ENCODE measurements at regions not wholly inside any gene's neighbourhood (a gene's known extent, or its start where the extent isn't known, plus 50 kb on each side); places are given as distances from the start of the nearest gene placed in this dataset.

- no peak overlapping the region for H4K5ac ChIP-seq (ENCODE audit: low read depth, low read length)
- H4K8ac ChIP-seq (ENCODE audit: low read depth in 2 of 2, low read length in 2 of 2), result no peak overlapping the region
- H4K20me1 ChIP-seq (ENCODE audit: insufficient read depth, low read length), result no peaks in the 10 kb centered on the region
- H2BK20ac ChIP-seq (ENCODE audit: low read depth, low read length), result no peak overlapping the region
- DNase-seq (no peak), ATAC-seq (ENCODE audit: low read depth) (no peak)
- CTCF ChIA-PET, result no interaction called here
- no peaks in the 10 kb centered on the region for H3K79me1 ChIP-seq (ENCODE audit: low read depth in 1 of 2, low read length in 2 of 2)
- no peak overlapping the region for H2AK5ac ChIP-seq (ENCODE audit: low read depth, low read length)
- no peak overlapping the region for H3K4ac ChIP-seq (ENCODE audit: low read depth, low read length)
- H3K18ac ChIP-seq (ENCODE audit: low read depth, low read length), result no peak overlapping the region
- POLR2A ChIA-PET (ENCODE audit: unreplicated experiment), result no interaction called here
- H3K14ac ChIP-seq (replicated peaks; ENCODE audit: low read depth, low read length), result no peak overlapping the region
- H3K4me2 ChIP-seq (ENCODE audit: low read depth, low read length), result no peak overlapping the region
- H2AFZ ChIP-seq (replicated peaks; ENCODE audit: low read length, poor library complexity), result no peak overlapping the region
- H2BK15ac ChIP-seq (ENCODE audit: low read depth, low read length), result no peak overlapping the region
- no TSS peak for BruUV-seq (replicated peaks)
- H3K4me1 ChIP-seq (ENCODE audit: control insufficient read depth, insufficient read depth, low read length), result no peaks in the 10 kb centered on the region
- no peak overlapping the region for H2BK120ac ChIP-seq (ENCODE audit: low read depth, low read length)
- dilution Hi-C loops (cut with HindIII; ENCODE audit: low sequenced_read_pairs, unreplicated experiment) (no loop called here), intact Hi-C loops (cut with micrococcal nuclease) (no loop called here), in situ Hi-C loops (cut with MboI; ENCODE audit: low sequenced_read_pairs) (no loop called here)
- no peaks in the 10 kb centered on the region for H3K9me1 ChIP-seq (ENCODE audit: insufficient read depth, low read length)
- H3K9me3 ChIP-seq (ENCODE audit: control insufficient read depth, insufficient read depth, low read length), result no peaks in the 10 kb centered on the region
- H3K23ac ChIP-seq (ENCODE audit: low read depth, low read length), result no peak overlapping the region
- no peak overlapping the region for H3K56ac ChIP-seq (ENCODE audit: extremely low read depth, insufficient read depth, low read length)
- no peaks in the 10 kb centered on the region for H3K36me3 ChIP-seq (ENCODE audit: control insufficient read depth, insufficient read depth, low read length)
- no CpG with 5 or more reads among the region's 3 CpGs for WGBS, 2 experiments (ENCODE audit: extremely low coverage in 2 of 2, insufficient read length in 1 of 2)
- H4K91ac ChIP-seq (ENCODE audit: insufficient read depth, low read depth, low read length), result no peak overlapping the region
- no peak overlapping the region for H2AK9ac ChIP-seq (replicated peaks; ENCODE audit: low read depth, low read length, poor library complexity)
- no peaks in the 10 kb centered on the region for H3K27me3 ChIP-seq (ENCODE audit: control insufficient read depth, insufficient read depth, low read length)
- H3K9ac ChIP-seq (ENCODE audit: low read depth, low read length), result no peak overlapping the region
- no peak overlapping the region for H2BK5ac ChIP-seq (ENCODE audit: low read depth, low read length, poor library complexity, severe bottlenecking)
- no peak overlapping the region for H3K4me3 ChIP-seq (ENCODE audit: insufficient read depth, low read depth, low read length)
- no peak for TF ChIP-seq CTCF (conservative IDR thresholded peaks at IDR 0.05; ENCODE audit: low read depth, low read length)
- no peak for TF ChIP-seq MAFK (IDR thresholded peaks at IDR 0.05; ENCODE audit: low read depth, low read length)
- TF ChIP-seq POLR2A (IDR thresholded peaks at IDR 0.05; ENCODE audit: low read depth, low read length), result no peak
- no peak for TF ChIP-seq BHLHE40 (IDR thresholded peaks at IDR 0.05; ENCODE audit: low read depth, low read length)
- no peak for TF ChIP-seq SMC3 (IDR thresholded peaks at IDR 0.05; ENCODE audit: low read depth, low read length)
- H3K27ac ChIP-seq (ENCODE audit: insufficient read depth, low read length), result no peak overlapping the region
These were observed 212.9 kb downstream of the ACTL7B start for GRCh38 chr9:108642871-108643270.
